ENCODE measurements at regions not wholly inside any gene's neighbourhood (a gene's known extent, or its start where the extent isn't known, plus 50 kb on each side); places are given as distances from the start of the nearest gene placed in this dataset.

GRCh38 chr20:63068711-63069367 is 62.1 kb upstream of the BHLHE23 start:
- Histone ChIP-seq H3K36me3 (ENCODE audit: control insufficient read depth in 1 of 2, insufficient read depth in 2 of 2, low read length in 2 of 2) (no peaks in the 10 kb centered on the region), H3K4me1 (ENCODE audit: control insufficient read depth in 1 of 2, insufficient read depth in 2 of 2, low read length in 2 of 2) (no peaks in the 10 kb centered on the region), H3K27ac (ENCODE audit: low read depth, low read length) (no peak overlapping the region), H3K9me3 (ENCODE audit: control insufficient read depth in 1 of 2, low read length in 2 of 2) (no peaks in the 10 kb centered on the region), H3K4me3 (ENCODE audit: low read depth in 1 of 2, low read length in 2 of 2) (no peak overlapping the region), H3K9ac (ENCODE audit: low read depth in 1 of 2, low read length in 2 of 2) (no peak overlapping the region), H3K27me3 (ENCODE audit: control insufficient read depth in 1 of 2, insufficient read depth in 2 of 2, low read length in 2 of 2) (peaks cover 13 to 18% of the 10 kb centered on the region in 2 donors)

GRCh38 chr20:63067721-63068560 is 61.2 kb upstream of the BHLHE23 start:
- Histone ChIP-seq H3K27me3 (ENCODE audit: control insufficient read depth in 1 of 2, insufficient read depth in 2 of 2, low read length in 2 of 2) (peaks cover 8 to 18% of the 10 kb centered on the region in 2 donors), H3K4me1 (ENCODE audit: control insufficient read depth in 1 of 2, insufficient read depth in 2 of 2, low read length in 2 of 2) (no peaks in the 10 kb centered on the region), H3K27ac (ENCODE audit: low read depth, low read length) (no peak overlapping the region), H3K9me3 (ENCODE audit: control insufficient read depth in 1 of 2, low read length in 2 of 2) (no peaks in the 10 kb centered on the region), H3K36me3 (ENCODE audit: control insufficient read depth in 1 of 2, insufficient read depth in 2 of 2, low read length in 2 of 2) (no peaks in the 10 kb centered on the region), H3K4me3 (ENCODE audit: low read depth in 1 of 2, low read length in 2 of 2) (no peak overlapping the region), H3K9ac (ENCODE audit: low read depth in 1 of 2, low read length in 2 of 2) (no peak overlapping the region)

DNA sequence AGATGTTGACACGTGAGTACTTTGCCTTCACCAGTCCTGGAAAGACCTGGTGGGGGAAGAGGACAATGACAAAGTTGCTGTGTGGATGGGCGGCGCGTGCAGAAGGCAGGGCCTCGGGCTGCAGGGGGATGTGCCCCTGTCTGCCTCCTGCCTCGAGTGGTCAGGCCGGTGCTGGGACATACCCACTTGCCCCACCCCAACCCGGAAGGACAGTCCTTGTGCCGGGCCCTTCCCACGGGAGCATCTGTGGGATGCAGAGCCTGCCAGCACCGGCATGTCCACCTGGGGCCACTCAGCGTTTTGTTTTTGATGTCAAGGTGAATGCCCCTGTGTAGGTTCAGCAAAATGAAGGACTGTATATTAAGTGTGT is 60.5 kb upstream of the BHLHE23 start:
- Histone ChIP-seq H3K9ac (ENCODE audit: low read depth in 1 of 2, low read length in 2 of 2) (no peak overlapping the region), H3K27ac (ENCODE audit: low read depth, low read length) (no peak overlapping the region), H3K4me1 (ENCODE audit: control insufficient read depth in 1 of 2, insufficient read depth in 2 of 2, low read length in 2 of 2) (no peaks in the 10 kb centered on the region), H3K9me3 (ENCODE audit: control insufficient read depth in 1 of 2, low read length in 2 of 2) (no peaks in the 10 kb centered on the region), H3K36me3 (ENCODE audit: control insufficient read depth in 1 of 2, insufficient read depth in 2 of 2, low read length in 2 of 2) (no peaks in the 10 kb centered on the region), H3K4me3 (ENCODE audit: low read depth in 1 of 2, low read length in 2 of 2) (no peak overlapping the region), H3K27me3 (ENCODE audit: control insufficient read depth in 1 of 2, insufficient read depth in 2 of 2, low read length in 2 of 2) (peaks cover 5 to 16% of the 10 kb centered on the region in 2 donors)

DNA sequence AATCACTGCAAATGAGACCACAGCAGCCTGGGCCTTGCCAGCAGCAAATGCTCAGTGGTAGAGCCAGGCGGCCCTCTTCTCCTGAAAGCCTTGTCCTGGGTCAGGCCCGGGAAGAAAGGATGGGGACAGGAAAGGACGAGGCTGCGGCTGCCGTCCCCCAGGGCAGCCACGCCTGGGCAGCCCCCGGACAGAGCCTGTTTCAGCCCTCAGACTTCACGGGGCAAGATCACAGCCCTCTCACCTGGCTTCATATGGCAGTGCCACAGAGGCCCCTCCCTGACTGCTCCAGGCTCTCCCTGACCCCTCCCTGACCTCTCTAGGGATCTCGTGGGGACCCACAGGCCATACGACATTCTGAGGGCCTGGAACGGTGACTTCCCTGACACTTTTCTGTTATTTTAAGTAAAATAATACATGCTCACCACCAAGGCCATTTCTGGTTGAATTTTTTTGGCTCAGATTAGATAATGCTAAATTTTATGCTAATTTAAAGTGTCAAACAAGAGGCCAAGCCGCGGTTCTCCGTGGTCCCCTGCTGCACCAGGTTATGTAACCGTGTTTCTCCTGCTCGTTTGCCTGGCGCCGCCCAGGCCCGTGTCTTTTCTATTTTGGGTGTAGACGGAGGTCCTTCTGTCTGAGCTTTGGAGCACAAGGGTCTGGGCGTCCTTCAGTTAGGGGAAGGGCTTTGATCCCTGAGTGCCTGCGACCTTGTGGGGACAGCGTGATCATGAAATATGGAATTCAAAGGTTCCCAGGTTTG is 59.9 kb upstream of the BHLHE23 start:
- no peak overlapping the region for H3K27ac ChIP-seq (ENCODE audit: low read depth, low read length)
- peaks cover 5 to 16% of the 10 kb centered on the region in 2 donors for H3K27me3 ChIP-seq (ENCODE audit: control insufficient read depth in 1 of 2, insufficient read depth in 2 of 2, low read length in 2 of 2)
- no peak overlapping the region for H3K4me3 ChIP-seq (ENCODE audit: low read depth in 1 of 2, low read length in 2 of 2)
- no peaks in the 10 kb centered on the region for H3K9me3 ChIP-seq (ENCODE audit: control insufficient read depth in 1 of 2, low read length in 2 of 2)
- H3K36me3 ChIP-seq (ENCODE audit: control insufficient read depth in 1 of 2, insufficient read depth in 2 of 2, low read length in 2 of 2), result no peaks in the 10 kb centered on the region
- H3K4me1 ChIP-seq (ENCODE audit: control insufficient read depth in 1 of 2, insufficient read depth in 2 of 2, low read length in 2 of 2), result no peaks in the 10 kb centered on the region
- H3K9ac ChIP-seq (ENCODE audit: low read depth in 1 of 2, low read length in 2 of 2), result no peak overlapping the region

DNA sequence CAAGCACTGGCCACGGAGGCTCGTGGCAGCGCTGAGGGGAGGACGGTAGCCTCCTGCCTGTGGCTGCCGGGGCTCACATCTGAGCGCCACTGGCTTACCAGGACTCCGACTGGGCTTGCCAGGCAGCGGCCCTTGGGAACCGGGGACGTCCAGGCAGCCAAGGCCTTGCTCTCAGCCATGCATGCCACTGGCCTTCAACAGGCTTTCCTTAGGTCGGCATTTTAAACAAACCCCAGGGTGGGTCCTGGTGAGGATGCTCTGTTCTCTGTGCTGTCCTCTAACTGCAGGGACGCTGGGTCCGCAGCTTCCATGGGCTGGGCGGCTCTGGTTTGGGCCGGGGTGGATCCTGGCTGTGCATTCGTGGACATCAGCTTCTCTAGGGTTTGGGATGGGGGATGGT is 59.1 kb upstream of the BHLHE23 start:
- H3K36me3 ChIP-seq (ENCODE audit: control insufficient read depth in 1 of 2, insufficient read depth in 2 of 2, low read length in 2 of 2), result no peaks in the 10 kb centered on the region
- peaks cover 5 to 15% of the 10 kb centered on the region in 2 donors for H3K27me3 ChIP-seq (ENCODE audit: control insufficient read depth in 1 of 2, insufficient read depth in 2 of 2, low read length in 2 of 2)
- H3K9me3 ChIP-seq (ENCODE audit: control insufficient read depth in 1 of 2, low read length in 2 of 2), result peaks cover 0 to 6% of the 10 kb centered on the region in 2 donors

DNA sequence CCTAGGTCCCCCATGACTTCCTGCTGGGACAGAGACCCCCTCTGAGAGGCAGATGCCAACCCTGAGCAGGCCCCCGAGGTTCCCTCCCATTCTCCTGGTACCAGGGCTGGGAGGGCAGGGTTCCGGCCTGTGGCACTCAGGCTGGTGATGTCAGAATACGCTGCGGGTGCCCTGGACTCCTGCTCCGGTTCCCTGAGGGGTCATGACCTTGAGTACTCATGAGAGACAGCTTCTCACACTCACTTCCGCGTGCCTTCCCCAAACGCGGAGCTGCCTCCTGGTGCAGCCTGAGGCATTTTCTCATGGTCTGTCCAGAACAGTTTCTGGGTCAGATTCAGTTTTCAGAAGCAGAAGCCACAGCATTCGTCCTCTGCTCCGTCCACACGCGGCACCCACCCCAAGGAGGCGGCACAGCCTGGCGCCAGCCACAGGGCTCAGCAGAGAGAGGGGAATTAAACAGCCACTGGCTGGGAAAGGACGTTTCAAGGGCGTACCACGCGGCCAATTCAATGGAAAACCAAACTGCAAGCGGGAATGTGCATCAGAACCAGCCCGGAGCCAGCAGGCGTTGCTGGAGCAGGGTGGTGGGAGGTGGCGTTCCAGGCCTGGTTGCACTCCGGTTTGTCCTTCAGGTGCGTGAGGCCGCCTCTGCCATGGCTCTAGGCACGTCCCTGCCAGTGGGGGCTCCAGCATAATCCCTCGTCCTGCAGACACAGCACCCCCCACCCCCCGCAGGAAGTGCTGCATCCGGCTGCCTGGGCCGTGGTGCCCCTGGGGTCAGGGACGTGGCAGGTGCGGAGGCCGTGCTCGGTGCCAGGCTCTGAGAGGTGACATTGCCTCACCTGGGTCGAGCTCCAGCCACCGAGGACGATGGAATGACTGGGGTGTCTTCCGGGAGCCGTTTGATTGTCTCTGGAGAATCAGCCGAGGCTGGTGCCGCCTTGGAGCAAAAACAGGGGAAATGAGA is 58.3 kb upstream of the BHLHE23 start:
- Histone ChIP-seq H3K9ac (ENCODE audit: low read depth in 1 of 2, low read length in 2 of 2) (no peak overlapping the region), H3K36me3 (ENCODE audit: control insufficient read depth in 1 of 2, insufficient read depth in 2 of 2, low read length in 2 of 2) (no peaks in the 10 kb centered on the region), H3K4me3 (ENCODE audit: low read depth in 1 of 2, low read length in 2 of 2) (no peak overlapping the region), H3K27ac (ENCODE audit: low read depth, low read length) (no peak overlapping the region), H3K27me3 (ENCODE audit: control insufficient read depth in 1 of 2, insufficient read depth in 2 of 2, low read length in 2 of 2) (peaks cover 0 to 13% of the 10 kb centered on the region in 2 donors), H3K4me1 (ENCODE audit: control insufficient read depth in 1 of 2, insufficient read depth in 2 of 2, low read length in 2 of 2) (no peaks in the 10 kb centered on the region), H3K9me3 (ENCODE audit: control insufficient read depth in 1 of 2, low read length in 2 of 2) (peaks cover 0 to 6% of the 10 kb centered on the region in 2 donors)

More for the DNA sequence above, 59.1 kb upstream of the BHLHE23 start:
- no peak overlapping the region for H3K27ac ChIP-seq (ENCODE audit: low read depth, low read length)
- no peak overlapping the region for H3K4me3 ChIP-seq (ENCODE audit: low read depth in 1 of 2, low read length in 2 of 2)
- no peak overlapping the region for H3K9ac ChIP-seq (ENCODE audit: low read depth in 1 of 2, low read length in 2 of 2)
- H3K4me1 ChIP-seq (ENCODE audit: control insufficient read depth in 1 of 2, insufficient read depth in 2 of 2, low read length in 2 of 2), result no peaks in the 10 kb centered on the region

GRCh38 chr20:63064310-63064709 is 57.5 kb upstream of the BHLHE23 start:
- Histone ChIP-seq H3K27me3 (ENCODE audit: control insufficient read depth in 1 of 2, insufficient read depth in 2 of 2, low read length in 2 of 2) (peaks cover 0 to 13% of the 10 kb centered on the region in 2 donors), H3K4me3 (ENCODE audit: low read depth in 1 of 2, low read length in 2 of 2) (no peak overlapping the region)

DNA sequence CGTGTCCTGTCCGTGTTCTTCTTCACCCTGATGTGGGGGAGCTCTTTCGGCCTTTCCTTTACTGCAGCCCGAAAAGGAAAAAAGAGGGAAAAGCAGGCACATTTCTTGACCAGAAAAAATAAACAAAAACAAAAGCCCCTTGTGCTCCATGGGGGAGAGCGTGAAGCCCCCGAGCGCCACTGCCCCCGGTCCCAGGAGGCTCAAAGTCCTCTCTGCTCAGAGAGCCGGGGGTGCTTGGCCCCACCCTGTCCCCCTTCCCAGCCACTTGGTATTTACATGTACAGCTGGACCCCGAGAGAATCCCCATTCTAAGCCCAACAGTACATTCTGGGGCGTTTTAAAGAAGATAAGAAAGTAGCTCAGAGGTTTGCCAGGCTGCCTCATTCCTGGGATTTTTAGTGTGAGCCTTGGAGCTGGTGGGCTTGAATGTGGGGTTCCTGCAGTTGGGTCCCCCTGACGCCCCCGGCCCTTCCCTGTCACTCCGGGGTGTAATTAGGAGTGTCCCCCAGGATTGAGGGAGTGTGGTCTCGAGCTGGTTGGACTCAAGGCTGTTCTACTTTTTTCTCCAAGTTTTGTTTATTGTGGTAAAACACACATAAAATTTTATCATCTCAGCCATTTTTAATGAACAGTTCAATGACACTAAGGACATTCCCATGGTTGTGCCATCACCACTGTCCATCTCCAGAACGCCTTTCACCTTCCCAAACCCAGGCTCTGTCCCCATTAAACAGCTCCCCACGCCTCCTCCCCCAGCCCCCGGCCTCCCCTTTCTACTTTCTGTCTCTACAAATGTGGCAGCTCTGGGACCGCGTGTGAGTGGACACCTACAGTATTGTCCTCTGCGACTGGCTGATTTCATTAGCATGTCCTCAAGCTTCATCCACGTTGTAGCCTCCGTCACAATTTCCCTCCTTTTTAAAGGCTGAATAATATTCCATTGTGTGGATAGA is 55.7 kb upstream of the BHLHE23 start:
- Histone ChIP-seq H3K27me3 (ENCODE audit: control insufficient read depth in 1 of 2, insufficient read depth in 2 of 2, low read length in 2 of 2) (peaks cover under 1 to 13% of the 10 kb centered on the region in 2 donors), H3K9ac (ENCODE audit: low read depth in 1 of 2, low read length in 2 of 2) (no peak overlapping the region), H3K4me1 (ENCODE audit: control insufficient read depth in 1 of 2, insufficient read depth in 2 of 2, low read length in 2 of 2) (no peaks in the 10 kb centered on the region), H3K4me3 (ENCODE audit: low read depth in 1 of 2, low read length in 2 of 2) (no peak overlapping the region), H3K36me3 (ENCODE audit: control insufficient read depth in 1 of 2, insufficient read depth in 2 of 2, low read length in 2 of 2) (no peaks in the 10 kb centered on the region), H3K9me3 (ENCODE audit: control insufficient read depth in 1 of 2, low read length in 2 of 2) (peaks cover 3 to 6% of the 10 kb centered on the region in 2 donors), H3K27ac (ENCODE audit: low read depth, low read length) (no peak overlapping the region)

More at GRCh38 chr20:63064310-63064709, 57.5 kb upstream of the BHLHE23 start:
- Histone ChIP-seq H3K27ac (ENCODE audit: low read depth, low read length) (no peak overlapping the region), H3K36me3 (ENCODE audit: control insufficient read depth in 1 of 2, insufficient read depth in 2 of 2, low read length in 2 of 2) (no peaks in the 10 kb centered on the region), H3K9me3 (ENCODE audit: control insufficient read depth in 1 of 2, low read length in 2 of 2) (peaks cover 0 to 6% of the 10 kb centered on the region in 2 donors), H3K9ac (ENCODE audit: low read depth in 1 of 2, low read length in 2 of 2) (no peak overlapping the region), H3K4me1 (ENCODE audit: control insufficient read depth in 1 of 2, insufficient read depth in 2 of 2, low read length in 2 of 2) (no peaks in the 10 kb centered on the region)

- Histone ChIP-seq H3K9ac (ENCODE audit: low read depth in 1 of 2, low read length in 2 of 2) (no peak overlapping the region), H3K4me3 (ENCODE audit: low read depth in 1 of 2, low read length in 2 of 2) (no peak overlapping the region), H3K4me1 (ENCODE audit: control insufficient read depth in 1 of 2, insufficient read depth in 2 of 2, low read length in 2 of 2) (no peaks in the 10 kb centered on the region), H3K9me3 (ENCODE audit: control insufficient read depth in 1 of 2, low read length in 2 of 2) (peaks cover 6 to 9% of the 10 kb centered on the region in 2 donors), H3K27ac (ENCODE audit: low read depth, low read length) (no peak overlapping the region), H3K36me3 (ENCODE audit: control insufficient read depth in 1 of 2, insufficient read depth in 2 of 2, low read length in 2 of 2) (no peaks in the 10 kb centered on the region), H3K27me3 (ENCODE audit: control insufficient read depth in 1 of 2, insufficient read depth in 2 of 2, low read length in 2 of 2) (peaks cover 3 to 13% of the 10 kb centered on the region in 2 donors)
Observed at GRCh38 chr20:63061771-63062100, 55.0 kb upstream of the BHLHE23 start.

Measured in duodenal mucosa (tissue), 2 donors.